ENCODE measurements at regions not wholly inside any gene's neighbourhood (a gene's known extent, or its start where the extent isn't known, plus 50 kb on each side); places are given as distances from the start of the nearest gene placed in this dataset.
"Not testable (repeated sequence)": the region's sequence is repeated elsewhere in the genome, so short reads cannot be mapped to it uniquely, and the experiment has no call there.

- no peak for DNase-seq (ENCODE audit: low spot score)
Measured at GRCh38 chr7:146057958-146058357, 58.6 kb upstream of the CNTNAP2 start.

- DNase-seq (ENCODE audit: low spot score) = no peak
Measured at GRCh38 chr7:146054909-146055308, 61.7 kb upstream of the CNTNAP2 start.

GRCh38 chr7:146053492-146053891, 63.1 kb upstream of the CNTNAP2 start:
- no peak for DNase-seq (ENCODE audit: low spot score)

GRCh38 chr7:146043310-146043709, 73.3 kb upstream of the CNTNAP2 start:
- DNase-seq (ENCODE audit: low spot score) = not testable (repeated sequence)

GRCh38 chr7:146028251-146028750, 88.3 kb upstream of the CNTNAP2 start:
- DNase-seq (ENCODE audit: low spot score) = no peak

GRCh38 chr7:146027243-146027642, 89.4 kb upstream of the CNTNAP2 start:
- DNase-seq (ENCODE audit: low spot score) = no peak

GRCh38 chr7:146022776-146023175, 93.8 kb upstream of the CNTNAP2 start:
- DNase-seq (ENCODE audit: low spot score) = no peak

GRCh38 chr7:146019041-146020004, 97.3 kb upstream of the CNTNAP2 start:
- not testable (repeated sequence) for DNase-seq (ENCODE audit: low spot score)

- DNase-seq (ENCODE audit: low spot score) = not testable (repeated sequence)
Measured at GRCh38 chr7:146017366-146017765, 99.2 kb upstream of the CNTNAP2 start.

GRCh38 chr7:146014154-146014553, 102.4 kb upstream of the CNTNAP2 start:
- not testable (repeated sequence) for DNase-seq (ENCODE audit: low spot score)

GRCh38 chr7:146008293-146008692, 108.3 kb upstream of the CNTNAP2 start:
- no peak for DNase-seq (ENCODE audit: low spot score)

GRCh38 chr7:146004805-146005204, 111.8 kb upstream of the CNTNAP2 start:
- no peak for DNase-seq (ENCODE audit: low spot score)

- DNase-seq (ENCODE audit: low spot score) = no peak
Measured at GRCh38 chr7:146002431-146003078, 114.0 kb upstream of the CNTNAP2 start.

GRCh38 chr7:146002008-146002407, 114.6 kb upstream of the CNTNAP2 start:
- DNase-seq (ENCODE audit: low spot score) = no peak

- no peak for DNase-seq (ENCODE audit: low spot score)
Measured at GRCh38 chr7:146000882-146001281, 115.7 kb upstream of the CNTNAP2 start.

GRCh38 chr7:145989469-145989868, 127.1 kb upstream of the CNTNAP2 start:
- no peak for DNase-seq (ENCODE audit: low spot score)

- DNase-seq (ENCODE audit: low spot score) = no peak
Measured at GRCh38 chr7:145986248-145986874, 130.2 kb upstream of the CNTNAP2 start.

GRCh38 chr7:145978769-145979168, 137.8 kb upstream of the CNTNAP2 start:
- no peak for DNase-seq (ENCODE audit: low spot score)

- DNase-seq (ENCODE audit: low spot score) = no peak
Measured at GRCh38 chr7:145959981-145960380, 156.6 kb upstream of the CNTNAP2 start.

- DNase-seq (ENCODE audit: low spot score) = no peak
Measured at GRCh38 chr7:145957160-145957890, 159.3 kb upstream of the CNTNAP2 start.

- no peak for DNase-seq (ENCODE audit: low spot score)
Measured at GRCh38 chr7:145951566-145951965, 165.0 kb upstream of the CNTNAP2 start.

GRCh38 chr7:145928937-145929336, 187.7 kb upstream of the CNTNAP2 start:
- no peak for DNase-seq (ENCODE audit: low spot score)
